ENCODE measurements at regions not wholly inside any gene's neighbourhood (a gene's known extent, or its start where the extent isn't known, plus 50 kb on each side); places are given as distances from the start of the nearest gene placed in this dataset.

- no peak for DNase-seq (ENCODE audit: low read depth in 4 of 4, low spot score in 1 of 4)
These were observed 224.8 kb upstream of the KLF14 start for GRCh38 chr7:130958846-130959245.

GRCh38 chr7:130959743-130960207, 225.8 kb upstream of the KLF14 start:
- DNase-seq (ENCODE audit: low read depth in 4 of 4, low spot score in 1 of 4) = no peak

- no peak for DNase-seq (ENCODE audit: low read depth in 4 of 4, low spot score in 1 of 4)
These were observed 226.4 kb upstream of the KLF14 start for GRCh38 chr7:130960208-130960988.

GRCh38 chr7:130961128-130961601, 227.2 kb upstream of the KLF14 start:
- DNase-seq (ENCODE audit: low read depth in 4 of 4, low spot score in 1 of 4) = peak; percentile 61 to 69 (median 64)

GRCh38 chr7:130962109-130962508, 228.1 kb upstream of the KLF14 start:
- no peak for DNase-seq (ENCODE audit: low read depth in 4 of 4, low spot score in 1 of 4)

GRCh38 chr7:130963339-130963738, 229.3 kb upstream of the KLF14 start:
- DNase-seq (ENCODE audit: low read depth in 4 of 4, low spot score in 1 of 4) = no peak

GRCh38 chr7:130965515-130965914, 231.5 kb upstream of the KLF14 start:
- no peak for DNase-seq (ENCODE audit: low read depth in 4 of 4, low spot score in 1 of 4)

- no peak for DNase-seq (ENCODE audit: low read depth in 4 of 4, low spot score in 1 of 4)
These were observed 232.4 kb upstream of the KLF14 start for GRCh38 chr7:130966246-130967009.

GRCh38 chr7:130970196-130970595, 236.2 kb upstream of the KLF14 start:
- no peak for DNase-seq (ENCODE audit: low read depth in 4 of 4, low spot score in 1 of 4)

- no peak for DNase-seq (ENCODE audit: low read depth in 4 of 4, low spot score in 1 of 4)
These were observed 236.7 kb upstream of the KLF14 start for GRCh38 chr7:130970696-130971095.

GRCh38 chr7:130971297-130971696, 237.3 kb upstream of the KLF14 start:
- peak in 2 of 4 experiments; percentile 51 to 59 for DNase-seq (ENCODE audit: low read depth in 4 of 4, low spot score in 1 of 4)

- DNase-seq (ENCODE audit: low read depth in 4 of 4, low spot score in 1 of 4) = no peak
These were observed 238.2 kb upstream of the KLF14 start for GRCh38 chr7:130972201-130972600.

- no peak for DNase-seq (ENCODE audit: low read depth in 4 of 4, low spot score in 1 of 4)
These were observed 239.6 kb upstream of the KLF14 start for GRCh38 chr7:130973637-130974036.

GRCh38 chr7:130974169-130974568, 240.2 kb upstream of the KLF14 start:
- DNase-seq (ENCODE audit: low read depth in 4 of 4, low spot score in 1 of 4) = no peak

GRCh38 chr7:130974794-130975193, 240.8 kb upstream of the KLF14 start:
- no peak for DNase-seq (ENCODE audit: low read depth in 4 of 4, low spot score in 1 of 4)

- DNase-seq (ENCODE audit: low read depth in 4 of 4, low spot score in 1 of 4) = no peak
These were observed 241.7 kb upstream of the KLF14 start for GRCh38 chr7:130975731-130976130.

GRCh38 chr7:130982160-130982638, 248.2 kb upstream of the KLF14 start:
- no peak for DNase-seq (ENCODE audit: low read depth in 4 of 4, low spot score in 1 of 4)

- no peak for DNase-seq (ENCODE audit: low read depth in 4 of 4, low spot score in 1 of 4)
These were observed 248.6 kb upstream of the KLF14 start for GRCh38 chr7:130982651-130983050.

- no peak for DNase-seq (ENCODE audit: low read depth in 4 of 4, low spot score in 1 of 4)
These were observed 251.4 kb upstream of the KLF14 start for GRCh38 chr7:130985361-130985760.

- no peak for DNase-seq (ENCODE audit: low read depth in 4 of 4, low spot score in 1 of 4)
These were observed 252.3 kb upstream of the KLF14 start for GRCh38 chr7:130986261-130986690.

GRCh38 chr7:130987092-130987491, 253.1 kb upstream of the KLF14 start:
- no peak for DNase-seq (ENCODE audit: low read depth in 4 of 4, low spot score in 1 of 4)

GRCh38 chr7:130988443-130988842, 254.4 kb upstream of the KLF14 start:
- DNase-seq (ENCODE audit: low read depth in 4 of 4, low spot score in 1 of 4) = no peak
